Activated CD8-positive, alpha-beta T cell treated with anti-CD3 and anti-CD28 coated beads, Interleukin-2, amount 10 ng/mL, durations not matched to agents 7 days and 5 days (primary cell): ENCODE measurements at regions not wholly inside any gene's neighbourhood (a gene's known extent, or its start where the extent isn't known, plus 50 kb on each side); places are given as distances from the start of the nearest gene placed in this dataset.

ENCODE experiments used
- ATAC-seq: fragments of 150-1000 bp; cut with Tn5 transposase; one replicate; pipeline ENCODE4 v1.10.0; 2021; ENCODE audit warnings: moderate library complexity
- CTCF ChIA-PET: fragments of 350-600 bp; sonication (Branson Sonifier 250); formaldehyde crosslinking; loops from one replicate; lab custom pipeline; 2021; ENCODE audit warnings: antibody characterized with exemption; lab: Charles Lee
- POLR2A ChIA-PET: fragments of 350-600 bp; sonication (Branson Sonifier 250); formaldehyde crosslinking; loops from one replicate; lab custom pipeline; 2021; ENCODE audit warnings: antibody characterized with exemption; lab: Charles Lee
- DNase-seq: peaks from one replicate; pipeline ENCODE4 v3.0.0-alpha.2; 2020
- H3K27ac Mint-ChIP-seq: one replicate; pipeline ENCODE4 v1.8.0; 2021; ENCODE audit warnings: mild to moderate bottlenecking, mixed read lengths
- H3K27me3 Mint-ChIP-seq: one replicate; pipeline ENCODE4 v1.8.0; 2021; ENCODE audit warnings: low read depth, mixed read lengths
- H3K36me3 Mint-ChIP-seq: one replicate; pipeline ENCODE4 v1.8.0; 2021; ENCODE audit warnings: low read depth, mixed read lengths
- H3K4me1 Mint-ChIP-seq: one replicate; pipeline ENCODE4 v1.8.0; 2021; ENCODE audit warnings: low read depth, mixed read lengths
- H3K4me3 Mint-ChIP-seq: one replicate; pipeline ENCODE4 v1.8.0; 2021; ENCODE audit warnings: mild to moderate bottlenecking, mixed read lengths
- H3K9me3 Mint-ChIP-seq: one replicate; pipeline ENCODE4 v1.8.0; 2022; ENCODE audit warnings: mixed read lengths; ENCODE audit not compliant: insufficient read depth

DNA sequence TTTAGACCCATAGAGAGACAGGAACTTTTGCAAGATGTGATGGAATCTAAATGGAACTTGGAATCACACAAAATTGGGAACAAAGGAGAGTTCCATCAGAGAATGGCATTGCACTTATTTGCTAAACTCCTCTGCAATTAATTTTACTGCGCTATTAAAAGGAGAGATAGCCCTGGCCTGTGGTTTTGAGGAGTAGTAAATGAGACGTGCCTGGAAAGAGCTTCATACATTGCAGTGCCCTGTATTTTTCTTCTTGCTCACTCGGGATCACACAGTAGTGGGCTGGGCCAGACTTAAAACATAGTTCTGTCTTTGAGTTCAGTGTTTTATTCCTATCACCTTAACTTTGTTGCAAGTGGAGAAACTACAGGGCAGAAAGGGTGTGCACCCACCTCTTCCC is 94.4 kb upstream of the SLC27A6 start:
- Mint-ChIP-seq H3K27me3 (no peaks in the 10 kb centered on the region), H3K4me3 (no peak overlapping the region), H3K36me3 (no peaks in the 10 kb centered on the region), H3K27ac (no peak overlapping the region), H3K9me3 (no peaks in the 10 kb centered on the region), H3K4me1 (no peaks in the 10 kb centered on the region)
- ChIA-PET POLR2A (no interaction called here), CTCF (no interaction called here)
- DNase-seq (no peak), ATAC-seq (no peak)

- CTCF ChIA-PET = no interaction called here
- no peak overlapping the region for H3K27ac Mint-ChIP-seq
- H3K36me3 Mint-ChIP-seq = no peaks in the 10 kb centered on the region
- H3K4me3 Mint-ChIP-seq = no peak overlapping the region
- no peaks in the 10 kb centered on the region for H3K27me3 Mint-ChIP-seq
- POLR2A ChIA-PET = no interaction called here
- DNase-seq = no peak
- H3K9me3 Mint-ChIP-seq = no peaks in the 10 kb centered on the region
- no peak for ATAC-seq
- H3K4me1 Mint-ChIP-seq = no peaks in the 10 kb centered on the region
These were observed 88.5 kb upstream of the SLC27A6 start for GRCh38 chr5:128876569-128877382.

GRCh38 chr5:128877476-128877875 is 87.8 kb upstream of the SLC27A6 start:
- no peaks in the 10 kb centered on the region for H3K9me3 Mint-ChIP-seq
- CTCF ChIA-PET = no interaction called here
- no peak for ATAC-seq

DNA sequence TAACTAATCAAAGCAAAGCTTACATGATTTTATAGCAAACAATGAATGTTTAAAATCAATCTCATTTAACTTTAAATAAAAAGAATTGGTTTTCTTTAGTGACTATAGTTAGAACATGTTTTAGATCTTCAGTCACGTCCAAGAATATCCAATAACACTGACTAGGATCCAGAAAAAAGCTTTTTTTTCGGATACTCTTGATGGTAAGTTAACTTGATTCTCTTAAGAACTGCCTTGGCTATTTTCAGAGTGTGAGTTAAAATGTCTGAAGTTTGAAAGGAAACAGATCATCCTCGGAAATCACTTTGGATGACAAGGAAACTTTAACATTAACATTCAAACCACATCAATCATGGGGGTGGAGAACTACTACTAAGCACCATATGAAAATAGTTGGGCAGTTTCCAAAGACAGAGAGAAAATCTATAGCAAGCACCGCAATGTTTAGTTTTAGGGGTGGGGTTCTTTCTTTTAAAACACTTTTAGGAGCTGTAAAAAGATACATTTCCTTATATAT is 83.7 kb upstream of the SLC27A6 start:
- no peak overlapping the region for H3K4me3 Mint-ChIP-seq
- DNase-seq (no peak), ATAC-seq (no peak)
- no peak overlapping the region for H3K27ac Mint-ChIP-seq
- no peaks in the 10 kb centered on the region for H3K27me3 Mint-ChIP-seq
- CTCF ChIA-PET = no interaction called here
- no peaks in the 10 kb centered on the region for H3K9me3 Mint-ChIP-seq
- no peaks in the 10 kb centered on the region for H3K4me1 Mint-ChIP-seq
- POLR2A ChIA-PET = no interaction called here
- H3K36me3 Mint-ChIP-seq = no peaks in the 10 kb centered on the region

More at GRCh38 chr5:128877476-128877875, 87.8 kb upstream of the SLC27A6 start:
- Mint-ChIP-seq H3K27me3 (no peaks in the 10 kb centered on the region), H3K36me3 (no peaks in the 10 kb centered on the region), H3K4me3 (no peak overlapping the region), H3K4me1 (no peaks in the 10 kb centered on the region), H3K27ac (no peak overlapping the region)
- no peak for DNase-seq
- POLR2A ChIA-PET = no interaction called here

DNA sequence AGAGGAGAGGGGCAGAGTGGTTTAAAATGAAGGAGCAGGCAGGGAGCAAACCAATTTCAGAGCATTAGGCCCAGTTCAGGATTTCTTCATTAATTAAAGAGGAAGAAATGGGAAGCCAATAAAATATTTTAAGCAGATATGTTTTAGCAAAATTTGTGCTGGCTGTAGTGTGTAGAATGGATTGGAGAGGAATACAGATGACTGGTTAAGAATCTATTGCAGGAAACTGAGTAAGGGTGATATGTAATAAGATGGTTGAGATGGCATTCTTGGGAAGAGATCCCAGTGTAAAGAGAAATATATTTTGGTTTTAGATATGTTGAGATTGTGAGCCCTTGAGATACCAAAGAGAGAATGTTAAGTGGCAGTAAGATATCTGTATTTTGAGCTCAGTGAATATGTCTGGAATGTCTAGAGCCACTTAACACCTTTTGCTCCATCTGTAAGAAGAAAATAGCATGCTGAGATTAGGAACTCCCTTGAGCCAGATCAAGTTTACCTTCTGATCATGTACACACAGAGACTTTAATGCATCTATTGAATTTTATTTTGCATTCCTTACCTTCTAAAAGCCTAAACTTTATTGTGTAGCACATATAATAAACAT is 79.5 kb upstream of the SLC27A6 start:
- Mint-ChIP-seq H3K9me3 (no peaks in the 10 kb centered on the region), H3K4me3 (no peak overlapping the region), H3K36me3 (no peaks in the 10 kb centered on the region), H3K27me3 (no peaks in the 10 kb centered on the region), H3K27ac (no peak overlapping the region), H3K4me1 (no peaks in the 10 kb centered on the region)
- no peak for DNase-seq
- ChIA-PET POLR2A (no interaction called here), CTCF (interaction anchor here (0.7 kb wide), 1 partner anchor 13 kb away, joined by 3 read pairs; no protein-coding TSS in a partner anchor)
- no peak for ATAC-seq

GRCh38 chr5:128895122-128895521 is 70.2 kb upstream of the SLC27A6 start:
- no peak overlapping the region for H3K27ac Mint-ChIP-seq
- no peak overlapping the region for H3K4me3 Mint-ChIP-seq
- no peaks in the 10 kb centered on the region for H3K4me1 Mint-ChIP-seq
- POLR2A ChIA-PET = no interaction called here
- no peak for ATAC-seq
- no peaks in the 10 kb centered on the region for H3K27me3 Mint-ChIP-seq
- H3K9me3 Mint-ChIP-seq = no peaks in the 10 kb centered on the region
- no peaks in the 10 kb centered on the region for H3K36me3 Mint-ChIP-seq
- CTCF ChIA-PET = no interaction called here
- no peak for DNase-seq

GRCh38 chr5:128896675-128897074 is 68.6 kb upstream of the SLC27A6 start:
- H3K9me3 Mint-ChIP-seq = no peaks in the 10 kb centered on the region
- ChIA-PET CTCF (interaction anchor here (1.3 kb wide), 1 partner anchor 9 kb away, joined by 3 read pairs; no protein-coding TSS in a partner anchor), POLR2A (no interaction called here)
- no peak overlapping the region for H3K4me3 Mint-ChIP-seq
- no peaks in the 10 kb centered on the region for H3K27me3 Mint-ChIP-seq
- no peak for ATAC-seq
- DNase-seq = no peak
- no peaks in the 10 kb centered on the region for H3K36me3 Mint-ChIP-seq
- no peaks in the 10 kb centered on the region for H3K4me1 Mint-ChIP-seq
- no peak overlapping the region for H3K27ac Mint-ChIP-seq

GRCh38 chr5:128903550-128903949 is 61.7 kb upstream of the SLC27A6 start:
- H3K27me3 Mint-ChIP-seq = no peaks in the 10 kb centered on the region
- H3K27ac Mint-ChIP-seq = no peak overlapping the region
- no peaks in the 10 kb centered on the region for H3K4me1 Mint-ChIP-seq
- ChIA-PET POLR2A (interaction anchor here (0.6 kb wide), 1 partner anchor 191 kb away, joined by 3 read pairs; the partner anchor contains the start of gene ISOC1), CTCF (no interaction called here)
- DNase-seq = no peak
- ATAC-seq = no peak
- no peaks in the 10 kb centered on the region for H3K9me3 Mint-ChIP-seq
- H3K36me3 Mint-ChIP-seq = no peaks in the 10 kb centered on the region
- no peak overlapping the region for H3K4me3 Mint-ChIP-seq

DNA sequence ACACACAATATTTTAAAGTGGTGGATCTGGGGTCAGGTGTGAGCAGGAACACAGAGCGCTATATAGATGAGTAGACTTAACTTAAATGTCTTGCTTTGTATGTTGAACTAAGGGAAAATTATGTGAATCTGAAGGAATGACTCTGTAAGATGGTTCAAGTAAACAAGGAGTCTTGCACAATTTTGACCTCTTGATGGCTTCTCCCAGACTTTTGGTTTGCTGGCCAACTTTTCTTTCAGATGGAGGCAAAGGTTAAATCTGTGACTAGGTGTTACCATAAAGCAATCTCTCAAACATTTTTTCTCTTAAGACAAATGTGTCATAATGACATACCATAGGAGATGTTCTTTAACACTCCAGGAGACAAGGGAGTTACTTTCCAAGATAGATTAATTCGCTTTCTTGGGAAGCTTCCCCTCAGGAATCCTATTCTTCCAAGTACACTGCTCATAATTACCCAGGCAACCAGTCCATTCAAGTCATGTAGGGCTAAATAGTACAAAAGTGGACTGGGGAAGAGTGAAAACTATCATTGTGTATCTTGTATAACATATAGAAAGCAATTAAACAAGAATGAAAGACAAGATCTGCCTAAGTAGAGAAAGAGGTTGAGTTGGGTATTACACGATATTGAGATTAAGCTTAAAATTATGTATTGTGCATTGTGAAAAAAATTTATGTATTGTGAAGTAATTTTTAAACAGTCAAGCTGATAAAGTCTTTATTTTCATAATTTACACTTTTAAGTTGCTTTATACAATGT is 60.3 kb upstream of the SLC27A6 start:
- no peaks in the 10 kb centered on the region for H3K36me3 Mint-ChIP-seq
- H3K27ac Mint-ChIP-seq = no peak overlapping the region
- POLR2A ChIA-PET = no interaction called here
- H3K27me3 Mint-ChIP-seq = no peaks in the 10 kb centered on the region
- CTCF ChIA-PET = interaction anchor here (0.6 to 2.9 kb wide), 5 partner anchors 9 to 863 kb away, joined by 3 to 10 read pairs (median 5); partner anchors contain the start of genes ISOC1 and SLC27A6
- H3K4me3 Mint-ChIP-seq = no peak overlapping the region
- ATAC-seq (no peak), DNase-seq (no peak)
- no peaks in the 10 kb centered on the region for H3K4me1 Mint-ChIP-seq
- H3K9me3 Mint-ChIP-seq = no peaks in the 10 kb centered on the region

GRCh38 chr5:128905568-128906110 is 59.6 kb upstream of the SLC27A6 start:
- DNase-seq = peak; percentile 42
- no peak overlapping the region for H3K27ac Mint-ChIP-seq

GRCh38 chr5:128913551-128913950 is 51.7 kb upstream of the SLC27A6 start:
- no peaks in the 10 kb centered on the region for H3K4me1 Mint-ChIP-seq
- ChIA-PET POLR2A (no interaction called here), CTCF (no interaction called here)
- ATAC-seq = no peak
- DNase-seq = no peak
- H3K27ac Mint-ChIP-seq = no peak overlapping the region
- no peak overlapping the region for H3K4me3 Mint-ChIP-seq
- no peaks in the 10 kb centered on the region for H3K9me3 Mint-ChIP-seq
- H3K27me3 Mint-ChIP-seq = no peaks in the 10 kb centered on the region
- no peaks in the 10 kb centered on the region for H3K36me3 Mint-ChIP-seq

More at GRCh38 chr5:128905568-128906110, 59.6 kb upstream of the SLC27A6 start:
- POLR2A ChIA-PET = no interaction called here
- H3K4me3 Mint-ChIP-seq = no peak overlapping the region
- H3K36me3 Mint-ChIP-seq = no peaks in the 10 kb centered on the region
- H3K9me3 Mint-ChIP-seq = no peaks in the 10 kb centered on the region
- H3K4me1 Mint-ChIP-seq = no peaks in the 10 kb centered on the region
- CTCF ChIA-PET = interaction anchor here (0.6 to 2.9 kb wide), 8 partner anchors 9 to 1569 kb away, joined by 3 to 10 read pairs (median 4); partner anchors contain the start of genes ISOC1 and SLC27A6
- no peaks in the 10 kb centered on the region for H3K27me3 Mint-ChIP-seq
- peak; percentile 47 for ATAC-seq
